Inflammatory macrophage (primary cell): ENCODE measurements at regions not wholly inside any gene's neighbourhood (a gene's known extent, or its start where the extent isn't known, plus 50 kb on each side); places are given as distances from the start of the nearest gene placed in this dataset.

Experiments
- DNase-seq, 2 donors: peaks; one replicate each; pipeline ENCODE4 v3.0.0-alpha.2; 2020 to 2022

GRCh38 chr5:174293006-174293405 lies 247.5 kb downstream of the NSG2 start:
- no peak for DNase-seq

- no peak for DNase-seq
Observed at GRCh38 chr5:174293481-174293880, 248.0 kb downstream of the NSG2 start.

- DNase-seq, result no peak
Observed at GRCh38 chr5:174294891-174295620, 249.6 kb downstream of the NSG2 start.

- DNase-seq, result no peak
Observed at GRCh38 chr5:174295702-174296436, 250.4 kb downstream of the NSG2 start.

GRCh38 chr5:174300118-174300940 lies 254.8 kb downstream of the NSG2 start:
- DNase-seq, result no peak

GRCh38 chr5:174300941-174301761 lies 255.6 kb downstream of the NSG2 start:
- DNase-seq, result no peak

GRCh38 chr5:174301848-174302625 lies 256.5 kb downstream of the NSG2 start:
- DNase-seq, result no peak

GRCh38 chr5:174303035-174303434 lies 257.5 kb downstream of the NSG2 start:
- no peak for DNase-seq

- no peak for DNase-seq
Observed at GRCh38 chr5:174303437-174304045, 258.0 kb downstream of the NSG2 start.

- no peak for DNase-seq
Observed at GRCh38 chr5:174305241-174305681, 259.8 kb downstream of the NSG2 start.

GRCh38 chr5:174306345-174307030 lies 261.0 kb downstream of the NSG2 start:
- no peak for DNase-seq

GRCh38 chr5:174307031-174307408 lies 261.5 kb downstream of the NSG2 start:
- DNase-seq, result no peak

GRCh38 chr5:174307656-174308271 lies 262.3 kb downstream of the NSG2 start:
- DNase-seq, result no peak

- no peak for DNase-seq
Observed at GRCh38 chr5:174309131-174309795, 263.8 kb downstream of the NSG2 start.

GRCh38 chr5:174310243-174310642 lies 264.7 kb downstream of the NSG2 start:
- DNase-seq, result no peak

- no peak for DNase-seq
Observed at GRCh38 chr5:174310706-174311105, 265.2 kb downstream of the NSG2 start.

- DNase-seq, result no peak
Observed at GRCh38 chr5:174311121-174311520, 265.6 kb downstream of the NSG2 start.

GRCh38 chr5:174311531-174312269 lies 266.2 kb downstream of the NSG2 start:
- DNase-seq, result peak; percentile 47 to 63

- no peak for DNase-seq
Observed at GRCh38 chr5:174312270-174312617, 266.7 kb downstream of the NSG2 start.
